Keratinocyte (primary cell): ENCODE measurements at regions not wholly inside any gene's neighbourhood (a gene's known extent, or its start where the extent isn't known, plus 50 kb on each side); places are given as distances from the start of the nearest gene placed in this dataset.

Source experiments
- CTCF ChIP-seq, 3 experiments: IDR thresholded peaks in 1 of 3; conservative IDR thresholded peaks in 1 of 3; optimal IDR thresholded peaks in 1 of 3; 2 replicates in 2 of 3; 3 replicates in 1 of 3; pipeline versions ENCODE3 to v1.5.1; 2011; ENCODE audit warnings: low read length in 3 of 3, mild to moderate bottlenecking in 3 of 3, moderate library complexity in 2 of 3, control low read depth in 1 of 3, inconsistent platforms in 1 of 3; ENCODE audit not compliant: insufficient read depth in 2 of 3; ENCODE audit errors: extremely low read depth in 1 of 3
- EZH2 ChIP-seq: IDR thresholded peaks from one replicate; pipeline ENCODE4 v1.6.1; 2012; ENCODE audit warnings: inconsistent platforms, mild to moderate bottlenecking, low read length, moderate library complexity

- TF ChIP-seq CTCF (optimal IDR thresholded peaks at IDR 0.05 in 1 of 3, IDR thresholded peaks at IDR 0.05 in 1 of 3, conservative IDR thresholded peaks at IDR 0.05 in 1 of 3; ENCODE audit: extremely low read depth in 1 of 3, insufficient read depth in 2 of 3, low read length in 3 of 3), result no peak
- no peak for TF ChIP-seq EZH2
Measured at GRCh38 chr6:169164451-169164850, 89.2 kb downstream of the THBS2 start.
